ENCODE measurements at regions not wholly inside any gene's neighbourhood (a gene's known extent, or its start where the extent isn't known, plus 50 kb on each side); places are given as distances from the start of the nearest gene placed in this dataset.

GRCh38 chr10:8428654-8429053, 374.2 kb downstream of the GATA3 start:
- Histone ChIP-seq H3K14ac (ENCODE audit: low read length) (no peak overlapping the region), H4K91ac (ENCODE audit: low read depth, low read length, poor library complexity) (no peak overlapping the region), H4K8ac (ENCODE audit: low read depth, low read length) (no peak overlapping the region), H2BK15ac (ENCODE audit: low read length) (no peak overlapping the region), H3K4me3 (ENCODE audit: low read length in 2 of 2) (no peak overlapping the region), H3K18ac (ENCODE audit: low read length) (no peak overlapping the region), H3K36me3 (replicated peaks in 1 of 2; ENCODE audit: control insufficient read depth in 2 of 2, insufficient read depth in 2 of 2, low read length in 2 of 2) (no peaks in the 10 kb centered on the region), H3K4ac (ENCODE audit: low read length) (no peak overlapping the region), H3K4me2 (ENCODE audit: insufficient read depth, low read length, poor library complexity, severe bottlenecking) (no peak overlapping the region), H2BK120ac (ENCODE audit: low read depth, low read length) (no peak overlapping the region), H3K27me3 (ENCODE audit: control insufficient read depth in 3 of 3, insufficient read depth in 3 of 3, low read depth in 1 of 3, low read length in 3 of 3) (no peaks in the 10 kb centered on the region), H3K23ac (ENCODE audit: low read depth, low read length, poor library complexity) (no peak overlapping the region), H3K4me1 (ENCODE audit: control insufficient read depth in 2 of 2, insufficient read depth in 1 of 2, low read depth in 1 of 2, low read length in 2 of 2) (peaks cover 0 to 2% of the 10 kb centered on the region in 2 donors), H3K79me1 (ENCODE audit: low read depth, low read length) (no peaks in the 10 kb centered on the region), H2AFZ (ENCODE audit: low read length) (no peak overlapping the region), H3K27ac (replicated peaks; ENCODE audit: low read length) (no peak overlapping the region), H3K9me3 (replicated peaks in 1 of 2; ENCODE audit: control insufficient read depth in 2 of 2, insufficient read depth in 1 of 2, low read depth in 1 of 2, low read length in 2 of 2) (no peaks in the 10 kb centered on the region), H3K9ac (ENCODE audit: low read depth, low read length, poor library complexity) (no peak overlapping the region), H2BK5ac (ENCODE audit: low read length) (no peak overlapping the region), H2AK5ac (ENCODE audit: low read depth, low read length) (no peak overlapping the region), H2BK12ac (ENCODE audit: low read length) (no peak overlapping the region)
- WGBS, 2 donors (ENCODE audit: extremely low coverage in 2 of 2, insufficient read length in 2 of 2, insufficient replicate concordance in 1 of 2): no CpG with 5 or more reads among the region's 4 CpGs
- no peak for DNase-seq (ENCODE audit: low spot score)

- no peak overlapping the region for H2BK5ac ChIP-seq (ENCODE audit: low read length)
- H4K91ac ChIP-seq (ENCODE audit: low read depth, low read length, poor library complexity): no peak overlapping the region
- no peak overlapping the region for H3K4me2 ChIP-seq (ENCODE audit: insufficient read depth, low read length, poor library complexity, severe bottlenecking)
- no peaks in the 10 kb centered on the region for H3K36me3 ChIP-seq (replicated peaks in 1 of 2; ENCODE audit: control insufficient read depth in 2 of 2, insufficient read depth in 2 of 2, low read length in 2 of 2)
- no peak overlapping the region for H3K4ac ChIP-seq (ENCODE audit: low read length)
- no peak overlapping the region for H3K27ac ChIP-seq (replicated peaks; ENCODE audit: low read length)
- no peak overlapping the region for H3K4me3 ChIP-seq (ENCODE audit: low read length in 2 of 2)
- no peak overlapping the region for H3K18ac ChIP-seq (ENCODE audit: low read length)
- H2BK15ac ChIP-seq (ENCODE audit: low read length): no peak overlapping the region
- no peak for DNase-seq (ENCODE audit: low spot score)
- H3K4me1 ChIP-seq (ENCODE audit: control insufficient read depth in 2 of 2, insufficient read depth in 1 of 2, low read depth in 1 of 2, low read length in 2 of 2): peaks cover 0 to 2% of the 10 kb centered on the region in 2 donors
- no peak overlapping the region for H2BK12ac ChIP-seq (ENCODE audit: low read length)
- H3K79me1 ChIP-seq (ENCODE audit: low read depth, low read length): no peaks in the 10 kb centered on the region
- H3K23ac ChIP-seq (ENCODE audit: low read depth, low read length, poor library complexity): no peak overlapping the region
- no peak overlapping the region for H3K9ac ChIP-seq (ENCODE audit: low read depth, low read length, poor library complexity)
- H3K9me3 ChIP-seq (replicated peaks in 1 of 2; ENCODE audit: control insufficient read depth in 2 of 2, insufficient read depth in 1 of 2, low read depth in 1 of 2, low read length in 2 of 2): no peaks in the 10 kb centered on the region
- H4K8ac ChIP-seq (ENCODE audit: low read depth, low read length): no peak overlapping the region
- no CpG with 5 or more reads among the region's 3 CpGs for WGBS, 2 donors (ENCODE audit: extremely low coverage in 2 of 2, insufficient read length in 2 of 2, insufficient replicate concordance in 1 of 2)
- H3K27me3 ChIP-seq (ENCODE audit: control insufficient read depth in 3 of 3, insufficient read depth in 3 of 3, low read depth in 1 of 3, low read length in 3 of 3): no peaks in the 10 kb centered on the region
- H2BK120ac ChIP-seq (ENCODE audit: low read depth, low read length): no peak overlapping the region
- H2AFZ ChIP-seq (ENCODE audit: low read length): no peak overlapping the region
- no peak overlapping the region for H3K14ac ChIP-seq (ENCODE audit: low read length)
- no peak overlapping the region for H2AK5ac ChIP-seq (ENCODE audit: low read depth, low read length)
These were observed 375.8 kb downstream of the GATA3 start for GRCh38 chr10:8430321-8430720.

GRCh38 chr10:8431511-8431910, 377.0 kb downstream of the GATA3 start:
- Histone ChIP-seq H3K79me1 (ENCODE audit: low read depth, low read length) (no peaks in the 10 kb centered on the region), H3K23ac (ENCODE audit: low read depth, low read length, poor library complexity) (no peak overlapping the region), H3K4me2 (ENCODE audit: insufficient read depth, low read length, poor library complexity, severe bottlenecking) (no peak overlapping the region), H4K91ac (ENCODE audit: low read depth, low read length, poor library complexity) (no peak overlapping the region), H2BK15ac (ENCODE audit: low read length) (no peak overlapping the region), H3K4me3 (ENCODE audit: low read length in 2 of 2) (no peak overlapping the region), H3K4ac (ENCODE audit: low read length) (no peak overlapping the region), H4K8ac (ENCODE audit: low read depth, low read length) (no peak overlapping the region), H3K9ac (ENCODE audit: low read depth, low read length, poor library complexity) (no peak overlapping the region), H2BK12ac (ENCODE audit: low read length) (no peak overlapping the region), H3K27me3 (ENCODE audit: control insufficient read depth in 3 of 3, insufficient read depth in 3 of 3, low read depth in 1 of 3, low read length in 3 of 3) (no peaks in the 10 kb centered on the region), H3K18ac (ENCODE audit: low read length) (no peak overlapping the region), H3K14ac (ENCODE audit: low read length) (no peak overlapping the region), H2BK5ac (ENCODE audit: low read length) (no peak overlapping the region), H3K36me3 (replicated peaks in 1 of 2; ENCODE audit: control insufficient read depth in 2 of 2, insufficient read depth in 2 of 2, low read length in 2 of 2) (no peaks in the 10 kb centered on the region), H2AFZ (ENCODE audit: low read length) (no peak overlapping the region), H2BK120ac (ENCODE audit: low read depth, low read length) (no peak overlapping the region), H3K9me3 (replicated peaks in 1 of 2; ENCODE audit: control insufficient read depth in 2 of 2, insufficient read depth in 1 of 2, low read depth in 1 of 2, low read length in 2 of 2) (no peaks in the 10 kb centered on the region), H3K27ac (replicated peaks; ENCODE audit: low read length) (no peak overlapping the region), H3K4me1 (ENCODE audit: control insufficient read depth in 2 of 2, insufficient read depth in 1 of 2, low read depth in 1 of 2, low read length in 2 of 2) (peaks cover 0 to 2% of the 10 kb centered on the region in 2 donors), H2AK5ac (ENCODE audit: low read depth, low read length) (no peak overlapping the region)
- WGBS, 2 donors (ENCODE audit: extremely low coverage in 2 of 2, insufficient read length in 2 of 2, insufficient replicate concordance in 1 of 2): no CpG with 5 or more reads among the region's 1 CpG
- DNase-seq (ENCODE audit: low spot score): no peak

GRCh38 chr10:8435186-8436055, 380.9 kb downstream of the GATA3 start:
- Histone ChIP-seq H2AK5ac (ENCODE audit: low read depth, low read length) (no peak overlapping the region), H4K8ac (ENCODE audit: low read depth, low read length) (no peak overlapping the region), H2BK5ac (ENCODE audit: low read length) (no peak overlapping the region), H4K91ac (ENCODE audit: low read depth, low read length, poor library complexity) (no peak overlapping the region), H2BK120ac (ENCODE audit: low read depth, low read length) (no peak overlapping the region), H3K4me3 (ENCODE audit: low read length in 2 of 2) (no peak overlapping the region), H3K79me1 (ENCODE audit: low read depth, low read length) (no peaks in the 10 kb centered on the region), H3K4ac (ENCODE audit: low read length) (no peak overlapping the region), H2BK15ac (ENCODE audit: low read length) (no peak overlapping the region), H3K23ac (ENCODE audit: low read depth, low read length, poor library complexity) (no peak overlapping the region), H3K27ac (replicated peaks; ENCODE audit: low read length) (no peak overlapping the region), H3K27me3 (ENCODE audit: control insufficient read depth in 3 of 3, insufficient read depth in 3 of 3, low read depth in 1 of 3, low read length in 3 of 3) (no peaks in the 10 kb centered on the region), H2BK12ac (ENCODE audit: low read length) (no peak overlapping the region), H3K36me3 (replicated peaks in 1 of 2; ENCODE audit: control insufficient read depth in 2 of 2, insufficient read depth in 2 of 2, low read length in 2 of 2) (no peaks in the 10 kb centered on the region), H3K9me3 (replicated peaks in 1 of 2; ENCODE audit: control insufficient read depth in 2 of 2, insufficient read depth in 1 of 2, low read depth in 1 of 2, low read length in 2 of 2) (no peaks in the 10 kb centered on the region), H3K14ac (ENCODE audit: low read length) (no peak overlapping the region), H3K18ac (ENCODE audit: low read length) (no peak overlapping the region), H3K4me2 (ENCODE audit: insufficient read depth, low read length, poor library complexity, severe bottlenecking) (no peak overlapping the region), H3K4me1 (ENCODE audit: control insufficient read depth in 2 of 2, insufficient read depth in 1 of 2, low read depth in 1 of 2, low read length in 2 of 2) (peaks cover 0 to 2% of the 10 kb centered on the region in 2 donors), H2AFZ (ENCODE audit: low read length) (no peak overlapping the region), H3K9ac (ENCODE audit: low read depth, low read length, poor library complexity) (no peak overlapping the region)
- no peak for DNase-seq (ENCODE audit: low spot score)
- WGBS, 2 donors (ENCODE audit: extremely low coverage in 2 of 2, insufficient read length in 2 of 2, insufficient replicate concordance in 1 of 2): no CpG with 5 or more reads among the region's 10 CpGs

All from neuronal stem cell (in vitro differentiated cells).